ENCODE measurements at regions not wholly inside any gene's neighbourhood (a gene's known extent, or its start where the extent isn't known, plus 50 kb on each side); places are given as distances from the start of the nearest gene placed in this dataset.
"Not testable (repeated sequence)": the region's sequence is repeated elsewhere in the genome, so short reads cannot be mapped to it uniquely, and the experiment has no call there.

- Mint-ChIP-seq H3K4me1 (ENCODE audit: low read depth) (no peaks in the 10 kb centered on the region), H3K36me3 (ENCODE audit: low read depth) (no peaks in the 10 kb centered on the region), H3K4me3 (ENCODE audit: low read depth) (no peak overlapping the region), H3K27ac (no peak overlapping the region), H3K27me3 (ENCODE audit: low read depth) (no peaks in the 10 kb centered on the region), H3K9me3 (no peaks in the 10 kb centered on the region)
- intact Hi-C loops (cut with micrococcal nuclease), result no loop called here
- no peak for DNase-seq (ENCODE audit: low spot score)
These were observed 655.7 kb upstream of the MAP3K7 start for GRCh38 chr6:91242614-91242949.

GRCh38 chr6:91241946-91242613 lies 655.2 kb upstream of the MAP3K7 start:
- no peak overlapping the region for H3K27ac Mint-ChIP-seq
- DNase-seq (ENCODE audit: low spot score), result no peak
- H3K4me1 Mint-ChIP-seq (ENCODE audit: low read depth), result no peaks in the 10 kb centered on the region
- intact Hi-C loops (cut with micrococcal nuclease), result no loop called here
- H3K27me3 Mint-ChIP-seq (ENCODE audit: low read depth), result no peaks in the 10 kb centered on the region
- no peaks in the 10 kb centered on the region for H3K36me3 Mint-ChIP-seq (ENCODE audit: low read depth)
- H3K9me3 Mint-ChIP-seq, result no peaks in the 10 kb centered on the region
- no peak overlapping the region for H3K4me3 Mint-ChIP-seq (ENCODE audit: low read depth)

- no peak for DNase-seq (ENCODE audit: low spot score)
- H3K27me3 Mint-ChIP-seq (ENCODE audit: low read depth), result no peaks in the 10 kb centered on the region
- H3K4me1 Mint-ChIP-seq (ENCODE audit: low read depth), result no peaks in the 10 kb centered on the region
- H3K36me3 Mint-ChIP-seq (ENCODE audit: low read depth), result no peaks in the 10 kb centered on the region
- intact Hi-C loops (cut with micrococcal nuclease), result no loop called here
- H3K27ac Mint-ChIP-seq, result no peak overlapping the region
- no peak overlapping the region for H3K4me3 Mint-ChIP-seq (ENCODE audit: low read depth)
- H3K9me3 Mint-ChIP-seq, result no peaks in the 10 kb centered on the region
These were observed 654.2 kb upstream of the MAP3K7 start for GRCh38 chr6:91240878-91241603.

DNA sequence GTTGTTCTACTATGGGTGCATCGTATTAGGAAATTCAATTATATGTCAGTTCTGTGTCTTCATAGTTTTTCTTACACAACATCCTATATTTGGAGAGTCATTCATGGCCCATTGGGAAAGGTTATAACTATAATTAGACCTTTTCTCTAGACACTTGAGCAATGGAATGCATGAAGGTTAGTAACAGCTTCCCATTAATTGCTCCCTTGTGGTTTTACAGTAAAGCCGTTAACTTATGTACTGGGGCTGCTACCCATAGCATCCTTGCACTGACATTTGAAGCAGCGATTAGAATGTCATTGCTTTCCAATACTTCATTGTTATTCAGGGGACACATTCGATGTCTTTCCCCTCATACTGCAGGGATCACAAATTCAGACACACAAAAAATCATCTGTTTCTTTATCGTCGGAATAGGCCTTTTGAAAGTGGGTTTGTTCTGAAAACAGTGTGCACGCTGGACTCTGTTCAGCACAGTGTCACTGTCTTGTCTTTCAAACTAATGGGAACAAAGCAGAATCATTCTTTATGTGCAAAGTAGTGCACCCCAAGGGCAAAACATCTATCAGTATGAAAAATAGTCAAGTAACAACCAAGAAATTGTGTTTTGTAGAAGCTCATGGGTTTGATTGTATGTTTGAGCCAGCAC lies 634.3 kb upstream of the MAP3K7 start:
- Mint-ChIP-seq H3K4me1 (ENCODE audit: low read depth) (no peaks in the 10 kb centered on the region), H3K27ac (no peak overlapping the region), H3K36me3 (ENCODE audit: low read depth) (no peaks in the 10 kb centered on the region), H3K4me3 (ENCODE audit: low read depth) (no peak overlapping the region), H3K27me3 (ENCODE audit: low read depth) (no peaks in the 10 kb centered on the region), H3K9me3 (no peaks in the 10 kb centered on the region)
- DNase-seq (ENCODE audit: low spot score), result no peak
- intact Hi-C loops (cut with micrococcal nuclease), result no loop called here

- Mint-ChIP-seq H3K9me3 (peaks cover 8% of the 10 kb centered on the region), H3K36me3 (ENCODE audit: low read depth) (no peaks in the 10 kb centered on the region), H3K4me1 (ENCODE audit: low read depth) (no peaks in the 10 kb centered on the region), H3K27me3 (ENCODE audit: low read depth) (no peaks in the 10 kb centered on the region), H3K27ac (no peak overlapping the region), H3K4me3 (ENCODE audit: low read depth) (no peak overlapping the region)
- no peak for DNase-seq (ENCODE audit: low spot score)
- intact Hi-C loops (cut with micrococcal nuclease), result no loop called here
These were observed 626.5 kb upstream of the MAP3K7 start for GRCh38 chr6:91213229-91213901.

- no peaks in the 10 kb centered on the region for H3K27me3 Mint-ChIP-seq (ENCODE audit: low read depth)
- no peak for DNase-seq (ENCODE audit: low spot score)
- H3K4me1 Mint-ChIP-seq (ENCODE audit: low read depth), result no peaks in the 10 kb centered on the region
- H3K36me3 Mint-ChIP-seq (ENCODE audit: low read depth), result no peaks in the 10 kb centered on the region
- no peak overlapping the region for H3K4me3 Mint-ChIP-seq (ENCODE audit: low read depth)
- no peak overlapping the region for H3K27ac Mint-ChIP-seq
- intact Hi-C loops (cut with micrococcal nuclease), result no loop called here
- H3K9me3 Mint-ChIP-seq, result no peaks in the 10 kb centered on the region
These were observed 611.9 kb upstream of the MAP3K7 start for GRCh38 chr6:91198588-91199255.

GRCh38 chr6:91196729-91197128 lies 609.9 kb upstream of the MAP3K7 start:
- no peaks in the 10 kb centered on the region for H3K4me1 Mint-ChIP-seq (ENCODE audit: low read depth)
- H3K27ac Mint-ChIP-seq, result no peak overlapping the region
- H3K27me3 Mint-ChIP-seq (ENCODE audit: low read depth), result no peaks in the 10 kb centered on the region
- no peaks in the 10 kb centered on the region for H3K9me3 Mint-ChIP-seq
- no peaks in the 10 kb centered on the region for H3K36me3 Mint-ChIP-seq (ENCODE audit: low read depth)
- no peak for DNase-seq (ENCODE audit: low spot score)
- intact Hi-C loops (cut with micrococcal nuclease), result no loop called here
- H3K4me3 Mint-ChIP-seq (ENCODE audit: low read depth), result no peak overlapping the region

DNA sequence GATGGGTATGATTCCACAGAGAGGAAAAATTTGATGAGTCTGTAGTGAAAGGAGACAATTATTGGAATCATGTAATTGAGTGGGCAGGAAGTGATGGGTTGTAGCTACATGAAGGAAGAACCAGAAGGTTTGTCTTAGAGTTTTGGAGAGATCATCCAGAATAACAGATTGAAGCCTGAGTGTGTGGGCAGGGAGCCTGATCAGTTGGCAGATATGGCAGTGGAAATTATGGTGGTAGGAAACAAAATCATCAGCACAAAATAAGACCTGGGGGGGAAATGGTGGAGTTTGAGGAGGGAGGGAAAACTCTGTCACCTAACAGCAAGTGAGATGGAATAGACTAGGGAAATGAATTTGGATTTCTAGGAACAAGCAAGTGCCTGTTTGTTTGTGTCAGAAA lies 606.6 kb upstream of the MAP3K7 start:
- Mint-ChIP-seq H3K36me3 (ENCODE audit: low read depth) (no peaks in the 10 kb centered on the region), H3K9me3 (no peaks in the 10 kb centered on the region), H3K4me3 (ENCODE audit: low read depth) (no peak overlapping the region), H3K4me1 (ENCODE audit: low read depth) (no peaks in the 10 kb centered on the region), H3K27ac (no peak overlapping the region), H3K27me3 (ENCODE audit: low read depth) (no peaks in the 10 kb centered on the region)
- no peak for DNase-seq (ENCODE audit: low spot score)
- intact Hi-C loops (cut with micrococcal nuclease), result no loop called here

DNA sequence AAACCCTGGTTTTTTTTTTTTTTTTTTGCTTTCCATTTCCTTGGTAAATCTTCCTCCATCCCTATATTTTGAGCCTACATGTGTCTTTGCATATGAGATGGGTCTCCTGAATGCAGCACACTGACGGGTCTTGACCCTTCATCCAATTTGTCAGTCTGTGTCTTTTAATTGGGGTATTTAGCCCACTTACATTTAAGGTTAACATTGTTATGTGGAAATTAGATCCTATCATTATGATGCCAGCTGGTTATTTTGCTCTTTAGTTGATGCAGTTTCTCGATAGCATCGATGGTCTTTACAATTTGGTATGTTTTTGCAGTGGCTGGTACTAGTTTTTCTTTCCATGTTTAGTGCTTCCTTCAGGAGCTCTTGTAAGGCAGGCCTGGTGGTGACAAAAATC lies 603.2 kb upstream of the MAP3K7 start:
- H3K4me3 Mint-ChIP-seq (ENCODE audit: low read depth); H3K4me1 Mint-ChIP-seq (ENCODE audit: low read depth); intact Hi-C loops (cut with micrococcal nuclease); H3K36me3 Mint-ChIP-seq (ENCODE audit: low read depth); H3K27me3 Mint-ChIP-seq (ENCODE audit: low read depth); DNase-seq (ENCODE audit: low spot score); H3K27ac Mint-ChIP-seq; H3K9me3 Mint-ChIP-seq: not testable (repeated sequence)

GRCh38 chr6:91185072-91185471 lies 598.2 kb upstream of the MAP3K7 start:
- Mint-ChIP-seq H3K9me3 (no peaks in the 10 kb centered on the region), H3K4me1 (ENCODE audit: low read depth) (no peaks in the 10 kb centered on the region), H3K27ac (no peak overlapping the region), H3K36me3 (ENCODE audit: low read depth) (no peaks in the 10 kb centered on the region), H3K4me3 (ENCODE audit: low read depth) (no peak overlapping the region), H3K27me3 (ENCODE audit: low read depth) (no peaks in the 10 kb centered on the region)
- no peak for DNase-seq (ENCODE audit: low spot score)
- intact Hi-C loops (cut with micrococcal nuclease), result no loop called here

DNA sequence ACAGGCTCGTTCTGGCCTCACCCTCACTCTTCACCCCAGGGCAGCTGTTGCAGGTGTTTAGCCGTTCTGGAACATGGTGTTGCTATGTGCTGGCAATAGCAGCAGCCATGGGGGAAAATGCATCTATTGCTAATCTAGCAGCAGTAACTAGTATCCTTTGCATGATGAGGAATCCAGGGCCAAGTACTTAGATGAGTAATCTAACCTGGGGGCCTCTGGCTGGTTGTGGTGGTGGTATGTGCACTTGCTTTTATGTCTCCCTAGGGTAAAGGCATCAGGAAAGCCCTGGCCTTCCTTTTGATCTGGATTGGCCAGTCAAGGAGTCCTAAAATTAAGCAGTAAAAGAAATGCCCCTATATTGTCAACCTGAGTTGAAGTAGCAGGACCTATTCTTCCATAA lies 594.5 kb upstream of the MAP3K7 start:
- H3K27ac Mint-ChIP-seq, result no peak overlapping the region
- no peaks in the 10 kb centered on the region for H3K27me3 Mint-ChIP-seq (ENCODE audit: low read depth)
- DNase-seq (ENCODE audit: low spot score), result no peak
- no peaks in the 10 kb centered on the region for H3K4me1 Mint-ChIP-seq (ENCODE audit: low read depth)
- H3K4me3 Mint-ChIP-seq (ENCODE audit: low read depth), result no peak overlapping the region
- intact Hi-C loops (cut with micrococcal nuclease), result no loop called here
- H3K9me3 Mint-ChIP-seq, result no peaks in the 10 kb centered on the region
- H3K36me3 Mint-ChIP-seq (ENCODE audit: low read depth), result no peaks in the 10 kb centered on the region

DNA sequence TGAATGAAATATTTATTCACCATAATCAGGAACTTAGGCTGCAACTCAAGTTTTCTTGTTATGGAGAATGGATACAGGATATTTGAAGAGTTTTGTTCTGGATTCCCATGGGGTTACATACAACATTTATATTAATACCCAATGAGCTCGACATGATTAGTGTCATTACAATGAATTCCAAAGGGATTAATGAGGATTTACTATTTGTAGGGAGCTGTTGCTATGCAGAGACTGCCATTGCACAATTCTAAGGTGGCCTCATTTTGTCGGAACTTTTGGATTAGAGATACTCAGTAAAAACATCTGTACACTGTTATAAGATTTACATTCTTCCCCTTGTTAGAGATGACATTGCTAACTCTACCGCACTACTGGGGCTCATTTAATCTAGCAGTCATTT lies 586.8 kb upstream of the MAP3K7 start:
- H3K36me3 Mint-ChIP-seq (ENCODE audit: low read depth), result no peaks in the 10 kb centered on the region
- H3K9me3 Mint-ChIP-seq, result no peaks in the 10 kb centered on the region
- no peak for DNase-seq (ENCODE audit: low spot score)
- intact Hi-C loops (cut with micrococcal nuclease), result no loop called here
- no peaks in the 10 kb centered on the region for H3K27me3 Mint-ChIP-seq (ENCODE audit: low read depth)
- no peaks in the 10 kb centered on the region for H3K4me1 Mint-ChIP-seq (ENCODE audit: low read depth)
- H3K4me3 Mint-ChIP-seq (ENCODE audit: low read depth), result no peak overlapping the region
- H3K27ac Mint-ChIP-seq, result no peak overlapping the region

- DNase-seq (ENCODE audit: low spot score), result no peak
- no peaks in the 10 kb centered on the region for H3K36me3 Mint-ChIP-seq (ENCODE audit: low read depth)
- no peaks in the 10 kb centered on the region for H3K27me3 Mint-ChIP-seq (ENCODE audit: low read depth)
- H3K9me3 Mint-ChIP-seq, result no peaks in the 10 kb centered on the region
- H3K27ac Mint-ChIP-seq, result no peak overlapping the region
- intact Hi-C loops (cut with micrococcal nuclease), result no loop called here
- H3K4me1 Mint-ChIP-seq (ENCODE audit: low read depth), result no peaks in the 10 kb centered on the region
- H3K4me3 Mint-ChIP-seq (ENCODE audit: low read depth), result no peak overlapping the region
These were observed 586.3 kb upstream of the MAP3K7 start for GRCh38 chr6:91173186-91173585.

All from activated T-helper 2 cell treated with anti-CD3 and anti-CD28 coated beads, Interferon-gamma antibody, Interleukin-2, Interleukin-4, amounts not matched to agents 10 μg/mL and 5 μg/mL and 100 μg/mL, durations not matched to agents 14 hours and 24 hours and 36 hours (primary cell).